ENCODE measurements at regions not wholly inside any gene's neighbourhood (a gene's known extent, or its start where the extent isn't known, plus 50 kb on each side); places are given as distances from the start of the nearest gene placed in this dataset.

GRCh38 chr2:120906914-120907313, 171.2 kb downstream of the GLI2 start:
- TF ChIP-seq CTCF (conservative IDR thresholded peaks at IDR 0.05 in 1 of 2, IDR thresholded peaks at IDR 0.05 in 1 of 2; ENCODE audit: extremely low read depth in 1 of 2, insufficient read depth in 1 of 2, low read depth in 1 of 2, low read length in 2 of 2) (no peak), EZH2 (IDR thresholded peaks at IDR 0.05; ENCODE audit: borderline replicate concordance, low read length) (no peak)

All from mammary epithelial cell (primary cell).